Islet precursor cell (in vitro differentiated cells): ENCODE measurements at regions not wholly inside any gene's neighbourhood (a gene's known extent, or its start where the extent isn't known, plus 50 kb on each side); places are given as distances from the start of the nearest gene placed in this dataset.

Experiments used
- DNase-seq: peaks from one replicate; pipeline ENCODE4 v3.0.0-alpha.2; 2018

GRCh38 chr9:102114557-102114956 lies 376.1 kb upstream of the GRIN3A start:
- no peak for DNase-seq

GRCh38 chr9:102113191-102113590 lies 374.7 kb upstream of the GRIN3A start:
- DNase-seq: no peak

- DNase-seq: no peak
These were observed 368.0 kb upstream of the GRIN3A start for GRCh38 chr9:102106439-102106838.

- DNase-seq: no peak
These were observed 363.3 kb upstream of the GRIN3A start for GRCh38 chr9:102101723-102102122.

GRCh38 chr9:102087141-102087540 lies 348.7 kb upstream of the GRIN3A start:
- no peak for DNase-seq

- DNase-seq: no peak
These were observed 347.1 kb upstream of the GRIN3A start for GRCh38 chr9:102085548-102085947.

GRCh38 chr9:102072059-102072764 lies 333.8 kb upstream of the GRIN3A start:
- no peak for DNase-seq

- DNase-seq: no peak
These were observed 331.5 kb upstream of the GRIN3A start for GRCh38 chr9:102069969-102070368.

GRCh38 chr9:102054811-102055210 lies 316.4 kb upstream of the GRIN3A start:
- no peak for DNase-seq

- DNase-seq: no peak
These were observed 311.3 kb upstream of the GRIN3A start for GRCh38 chr9:102049586-102050246.

- no peak for DNase-seq
These were observed 309.1 kb upstream of the GRIN3A start for GRCh38 chr9:102047549-102047948.

- no peak for DNase-seq
These were observed 305.7 kb upstream of the GRIN3A start for GRCh38 chr9:102044133-102044532.

GRCh38 chr9:102038006-102038405 lies 299.6 kb upstream of the GRIN3A start:
- no peak for DNase-seq

GRCh38 chr9:102035929-102036328 lies 297.5 kb upstream of the GRIN3A start:
- no peak for DNase-seq

- no peak for DNase-seq
These were observed 294.2 kb upstream of the GRIN3A start for GRCh38 chr9:102032614-102033013.

GRCh38 chr9:102000956-102001355 lies 262.5 kb upstream of the GRIN3A start:
- no peak for DNase-seq

GRCh38 chr9:101999441-101999840 lies 261.0 kb upstream of the GRIN3A start:
- DNase-seq: no peak

GRCh38 chr9:101995231-101995630 lies 256.8 kb upstream of the GRIN3A start:
- no peak for DNase-seq

- no peak for DNase-seq
These were observed 255.3 kb upstream of the GRIN3A start for GRCh38 chr9:101993771-101994170.

GRCh38 chr9:101991926-101992325 lies 253.5 kb upstream of the GRIN3A start:
- no peak for DNase-seq

- no peak for DNase-seq
These were observed 239.3 kb upstream of the GRIN3A start for GRCh38 chr9:101977614-101978210.

GRCh38 chr9:101970609-101971008 lies 232.2 kb upstream of the GRIN3A start:
- DNase-seq: no peak

- DNase-seq: no peak
These were observed 229.9 kb upstream of the GRIN3A start for GRCh38 chr9:101968392-101968791.

GRCh38 chr9:101966691-101967090 lies 228.2 kb upstream of the GRIN3A start:
- no peak for DNase-seq
